WTC11 (cell line): ENCODE measurements at regions not wholly inside any gene's neighbourhood (a gene's known extent, or its start where the extent isn't known, plus 50 kb on each side); places are given as distances from the start of the nearest gene placed in this dataset.

Experiments
- CREB1 ChIP-seq: sonication (generic); formaldehyde crosslinking; IDR thresholded peaks from 2 replicates; pipeline ENCODE4 v1.8.0; 2023; ENCODE audit warnings: mild to moderate bottlenecking, missing genetic modification reagents
- CREM ChIP-seq: sonication (generic); formaldehyde crosslinking; IDR thresholded peaks from 2 replicates; pipeline ENCODE4 v1.8.1; 2022; ENCODE audit warnings: mild to moderate bottlenecking, missing genetic modification reagents, moderate library complexity
- E2F4 ChIP-seq: sonication (generic); formaldehyde crosslinking; IDR thresholded peaks from 2 replicates; pipeline ENCODE4 v1.8.1; 2022; ENCODE audit warnings: low read depth, mild to moderate bottlenecking, moderate library complexity, missing genetic modification reagents, borderline replicate concordance
- ETV6 ChIP-seq: sonication (generic); formaldehyde crosslinking; IDR thresholded peaks from 2 replicates; pipeline ENCODE4 v1.8.1; 2022; ENCODE audit warnings: mild to moderate bottlenecking, missing genetic modification reagents
- MXD4 ChIP-seq: fragments of 250-450 bp; sonication (Bioruptor Pico); IDR thresholded peaks from 2 replicates; pipeline ENCODE4 v1.8.0; 2021; ENCODE audit warnings: mild to moderate bottlenecking, moderate library complexity, borderline replicate concordance
- NR2C2 ChIP-seq: sonication (generic); formaldehyde crosslinking; IDR thresholded peaks from 2 replicates; pipeline ENCODE4 v1.8.0; 2022; ENCODE audit warnings: mild to moderate bottlenecking, missing genetic modification reagents
- NR3C1 ChIP-seq: sonication (generic); formaldehyde crosslinking; conservative IDR thresholded peaks from 2 replicates; pipeline ENCODE4 v1.8.1; 2023; ENCODE audit warnings: low read depth, mild to moderate bottlenecking, missing genetic modification reagents
- STAT6 ChIP-seq: sonication (generic); formaldehyde crosslinking; conservative IDR thresholded peaks from 2 replicates; pipeline ENCODE4 v1.8.1; 2023; ENCODE audit warnings: mild to moderate bottlenecking, low read depth, missing genetic modification reagents, moderate library complexity
- TCF7 ChIP-seq: sonication (generic); formaldehyde crosslinking; IDR thresholded peaks from 2 replicates; pipeline ENCODE4 v1.8.0; 2022; ENCODE audit warnings: mild to moderate bottlenecking, low read depth, missing genetic modification reagents, moderate library complexity
- TEAD4 ChIP-seq: sonication (generic); formaldehyde crosslinking; IDR thresholded peaks from 2 replicates; pipeline ENCODE4 v1.8.0; 2022; ENCODE audit warnings: mild to moderate bottlenecking, missing genetic modification reagents
- USF2 ChIP-seq: sonication (generic); formaldehyde crosslinking; IDR thresholded peaks from 2 replicates; pipeline ENCODE4 v1.8.1; 2023; ENCODE audit warnings: mild to moderate bottlenecking, missing genetic modification reagents, moderate library complexity
- TF ChIP-seq, protein P1 (sequence below): fragments of 200-600 bp; IDR thresholded peaks from 2 replicates; pipeline ENCODE4 v1.8.0; 2022; ENCODE audit warnings: antibody characterized with exemption
- TF ChIP-seq, protein P2 (sequence below): fragments of 250-450 bp; sonication (Bioruptor Pico); IDR thresholded peaks from 2 replicates; pipeline ENCODE4 v2.1.2; 2022; ENCODE audit warnings: mild to moderate bottlenecking, moderate library complexity
- TF ChIP-seq, protein P3 (sequence below): sonication (generic); formaldehyde crosslinking; IDR thresholded peaks from 2 replicates; pipeline ENCODE4 v1.8.0; 2022; ENCODE audit warnings: mild to moderate bottlenecking, missing genetic modification reagents

DNA sequence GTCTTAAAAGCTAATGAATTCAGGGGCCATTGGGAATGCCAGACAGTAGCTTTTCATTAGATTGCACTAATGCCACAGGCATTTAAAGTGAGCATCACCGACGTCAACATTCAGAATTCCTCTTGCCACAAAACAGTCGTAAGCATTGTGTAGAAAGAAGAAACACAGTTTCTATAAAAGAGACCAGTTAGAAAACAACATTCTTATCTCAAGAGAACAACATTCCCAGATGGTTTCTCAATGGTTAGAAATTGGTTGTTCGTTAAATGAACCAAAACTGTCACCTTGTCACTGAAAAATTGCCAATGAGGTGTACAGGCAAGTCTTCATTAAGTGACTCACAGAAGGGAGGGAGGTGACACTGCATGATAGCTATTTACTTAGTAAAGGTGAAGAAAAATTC is 401.6 kb upstream of the PRR16 start:
- TF ChIP-seq, protein P1, sequence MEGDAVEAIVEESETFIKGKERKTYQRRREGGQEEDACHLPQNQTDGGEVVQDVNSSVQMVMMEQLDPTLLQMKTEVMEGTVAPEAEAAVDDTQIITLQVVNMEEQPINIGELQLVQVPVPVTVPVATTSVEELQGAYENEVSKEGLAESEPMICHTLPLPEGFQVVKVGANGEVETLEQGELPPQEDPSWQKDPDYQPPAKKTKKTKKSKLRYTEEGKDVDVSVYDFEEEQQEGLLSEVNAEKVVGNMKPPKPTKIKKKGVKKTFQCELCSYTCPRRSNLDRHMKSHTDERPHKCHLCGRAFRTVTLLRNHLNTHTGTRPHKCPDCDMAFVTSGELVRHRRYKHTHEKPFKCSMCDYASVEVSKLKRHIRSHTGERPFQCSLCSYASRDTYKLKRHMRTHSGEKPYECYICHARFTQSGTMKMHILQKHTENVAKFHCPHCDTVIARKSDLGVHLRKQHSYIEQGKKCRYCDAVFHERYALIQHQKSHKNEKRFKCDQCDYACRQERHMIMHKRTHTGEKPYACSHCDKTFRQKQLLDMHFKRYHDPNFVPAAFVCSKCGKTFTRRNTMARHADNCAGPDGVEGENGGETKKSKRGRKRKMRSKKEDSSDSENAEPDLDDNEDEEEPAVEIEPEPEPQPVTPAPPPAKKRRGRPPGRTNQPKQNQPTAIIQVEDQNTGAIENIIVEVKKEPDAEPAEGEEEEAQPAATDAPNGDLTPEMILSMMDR = no peak
- TF ChIP-seq MXD4 (CRISPR knock-in tag) (no peak), E2F4 (CRISPR knock-in tag) (no peak), USF2 (no peak), CREM (no peak), NR3C1 (CRISPR knock-in tag) (no peak), ETV6 (no peak), CREB1 (CRISPR knock-in tag) (no peak), NR2C2 (CRISPR knock-in tag) (no peak), STAT6 (no peak), TCF7 (CRISPR knock-in tag) (no peak), TEAD4 (no peak)
- TF ChIP-seq, protein P2, sequence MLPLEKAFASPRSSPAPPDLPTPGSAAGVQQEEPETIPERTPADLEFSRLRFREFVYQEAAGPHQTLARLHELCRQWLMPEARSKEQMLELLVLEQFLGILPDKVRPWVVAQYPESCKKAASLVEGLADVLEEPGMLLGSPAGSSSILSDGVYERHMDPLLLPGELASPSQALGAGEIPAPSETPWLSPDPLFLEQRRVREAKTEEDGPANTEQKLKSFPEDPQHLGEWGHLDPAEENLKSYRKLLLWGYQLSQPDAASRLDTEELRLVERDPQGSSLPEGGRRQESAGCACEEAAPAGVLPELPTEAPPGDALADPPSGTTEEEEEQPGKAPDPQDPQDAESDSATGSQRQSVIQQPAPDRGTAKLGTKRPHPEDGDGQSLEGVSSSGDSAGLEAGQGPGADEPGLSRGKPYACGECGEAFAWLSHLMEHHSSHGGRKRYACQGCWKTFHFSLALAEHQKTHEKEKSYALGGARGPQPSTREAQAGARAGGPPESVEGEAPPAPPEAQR (CRISPR knock-in tag) = no peak
- TF ChIP-seq, protein P3, sequence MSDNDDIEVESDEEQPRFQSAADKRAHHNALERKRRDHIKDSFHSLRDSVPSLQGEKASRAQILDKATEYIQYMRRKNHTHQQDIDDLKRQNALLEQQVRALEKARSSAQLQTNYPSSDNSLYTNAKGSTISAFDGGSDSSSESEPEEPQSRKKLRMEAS (CRISPR knock-in tag) = no peak
